H1 (cell line): ENCODE measurements at regions not wholly inside any gene's neighbourhood (a gene's known extent, or its start where the extent isn't known, plus 50 kb on each side); places are given as distances from the start of the nearest gene placed in this dataset.

Experiments
- EGR1 ChIP-seq: IDR thresholded peaks from 2 replicates; pipeline ENCODE4 v1.6.1; 2011; ENCODE audit warnings: low read depth, low read length, borderline replicate concordance
- EZH2 ChIP-seq: fragments of 200-600 bp; sonication (generic); IDR thresholded peaks from 2 replicates; pipeline ENCODE4 v1.7.1; 2012; ENCODE audit warnings: low read depth, mild to moderate bottlenecking, moderate library complexity, low read length, inconsistent platforms; ENCODE audit not compliant: severe bottlenecking
- FOSL1 ChIP-seq: IDR thresholded peaks from 2 replicates; pipeline ENCODE4 v1.6.1; 2011; ENCODE audit warnings: mild to moderate bottlenecking, low read depth, low read length, moderate library complexity; ENCODE audit not compliant: insufficient read depth
- HDAC2 ChIP-seq, 2 experiments: fragments of 300-600 bp in 1 of 2; sonication (generic) in 1 of 2; IDR thresholded peaks; 2 replicates each; pipeline ENCODE4 v1.6.1; 2011 to 2012; ENCODE audit warnings: low read depth in 2 of 2, low read length in 2 of 2, mild to moderate bottlenecking in 2 of 2, moderate library complexity in 2 of 2, borderline replicate concordance in 1 of 2, inconsistent platforms in 1 of 2
- KDM5A ChIP-seq: fragments of 200-600 bp; IDR thresholded peaks from 2 replicates; pipeline ENCODE4 v1.7.1; 2012; ENCODE audit warnings: mild to moderate bottlenecking, low read length, inconsistent platforms, mixed read lengths
- SAP30 ChIP-seq: fragments of 300-600 bp; sonication (generic); IDR thresholded peaks from 2 replicates; pipeline ENCODE4 v1.7.1; 2012; ENCODE audit warnings: low read length, moderate library complexity, mild to moderate bottlenecking, inconsistent platforms; ENCODE audit not compliant: insufficient read depth, insufficient replicate concordance
- TBP ChIP-seq: IDR thresholded peaks from 2 replicates; pipeline ENCODE4 v1.6.1; 2011; ENCODE audit warnings: low read depth, low read length, improper control_type of control experiment

- no peak for TF ChIP-seq HDAC2 (IDR thresholded peaks at IDR 0.05; ENCODE audit: borderline replicate concordance in 1 of 2, low read depth in 2 of 2, low read length in 2 of 2)
- TF ChIP-seq SAP30: no peak
- TF ChIP-seq FOSL1: no peak
- TF ChIP-seq TBP: no peak
- TF ChIP-seq KDM5A: no peak
- no peak for TF ChIP-seq EGR1
- no peak for TF ChIP-seq EZH2
- TF ChIP-seq, all 59 proteins: peak for 0
These were observed 243.5 kb upstream of the PITRM1 start (continued) for GRCh38 chr10:3415878-3416605.
